IMR-90 (cell line): ENCODE measurements at regions not wholly inside any gene's neighbourhood (a gene's known extent, or its start where the extent isn't known, plus 50 kb on each side); places are given as distances from the start of the nearest gene placed in this dataset.

Experiments
- ATAC-seq: fragments of 200-7000 bp; cut with Tn5 transposase; 2 replicates; pipeline ENCODE4 v1.9.1; 2020; ENCODE audit warnings: low read depth, mild to moderate bottlenecking, moderate library complexity
- BruUV-seq: library from RNA; stranded (reverse); fragments of 400-500 nt; replicated peaks from 2 replicates; lab custom pipeline; 2021; lab: Mats Ljungman, UMichigan
- CTCF ChIA-PET: fragments of 300-600 bp; formaldehyde crosslinking; extraction: SDS; loops from one replicate; lab custom pipeline; 2021; ENCODE audit warnings: antibody characterized with exemption; lab: Yijun Ruan, JAX
- POLR2A ChIA-PET: fragments of 300-600 bp; sonication (Branson Sonifier 250); formaldehyde crosslinking; loops from one replicate; lab custom pipeline; 2022; ENCODE audit warnings: antibody characterized with exemption; ENCODE audit not compliant: unreplicated experiment; lab: Charles Lee
- DNase-seq: peaks from one replicate; pipeline ENCODE4 v3.0.0; 2013
- H2AFZ ChIP-seq: replicated peaks from 2 replicates; pipeline ENCODE3; 2013; ENCODE audit warnings: low read length, mild to moderate bottlenecking; ENCODE audit not compliant: poor library complexity
- H2AK5ac ChIP-seq: 2 replicates; pipeline ENCODE4 v1.6.1; 2013; ENCODE audit warnings: low read depth, low read length, inconsistent platforms
- H2AK9ac ChIP-seq: replicated peaks from 2 replicates; pipeline ENCODE3; 2013; ENCODE audit warnings: mild to moderate bottlenecking, low read depth, low read length, moderate library complexity; ENCODE audit not compliant: poor library complexity
- H2BK120ac ChIP-seq: 2 replicates; pipeline ENCODE4 v1.6.1; 2013; ENCODE audit warnings: low read depth, low read length, inconsistent platforms
- H2BK15ac ChIP-seq: 3 replicates; pipeline ENCODE4 v1.6.1; 2013; ENCODE audit warnings: low read depth, low read length, inconsistent platforms
- H2BK20ac ChIP-seq: 2 replicates; pipeline ENCODE4 v1.6.1; 2013; ENCODE audit warnings: low read depth, mild to moderate bottlenecking, inconsistent platforms, low read length, moderate library complexity
- H2BK5ac ChIP-seq: 2 replicates; pipeline ENCODE4 v1.6.1; 2013; ENCODE audit warnings: mild to moderate bottlenecking, low read depth, low read length, inconsistent platforms; ENCODE audit not compliant: poor library complexity, severe bottlenecking
- H3K14ac ChIP-seq: replicated peaks from 2 replicates; pipeline ENCODE4 v1.6.1; 2013; ENCODE audit warnings: low read depth, low read length, inconsistent platforms
- H3K18ac ChIP-seq: 2 replicates; pipeline ENCODE4 v1.6.1; 2013; ENCODE audit warnings: low read depth, low read length, control low read depth
- H3K23ac ChIP-seq: 2 replicates; pipeline ENCODE4 v1.6.1; 2013; ENCODE audit warnings: low read depth, low read length, inconsistent platforms
- H3K27ac ChIP-seq: 2 replicates; pipeline ENCODE4 v1.5.1; 2013; ENCODE audit warnings: mild to moderate bottlenecking, control low read depth, low read length; ENCODE audit not compliant: insufficient read depth
- H3K27me3 ChIP-seq: 2 replicates; pipeline ENCODE4 v1.6.1; 2013; ENCODE audit warnings: low read length; ENCODE audit not compliant: control insufficient read depth, insufficient read depth
- H3K36me3 ChIP-seq: 2 replicates; pipeline ENCODE4 v1.6.1; 2013; ENCODE audit warnings: low read length, mixed read lengths; ENCODE audit not compliant: control insufficient read depth, insufficient read depth
- H3K4ac ChIP-seq: 2 replicates; pipeline ENCODE4 v1.6.1; 2013; ENCODE audit warnings: low read depth, low read length, inconsistent platforms
- H3K4me1 ChIP-seq: 2 replicates; pipeline ENCODE4 v1.6.1; 2013; ENCODE audit warnings: low read length, mixed read lengths; ENCODE audit not compliant: control insufficient read depth, insufficient read depth
- H3K4me2 ChIP-seq: 2 replicates; pipeline ENCODE4 v1.6.1; 2013; ENCODE audit warnings: low read depth, mild to moderate bottlenecking, control low read depth, low read length, moderate library complexity
- H3K4me3 ChIP-seq: 2 replicates; pipeline ENCODE4 v1.5.1; 2013; ENCODE audit warnings: low read depth, mild to moderate bottlenecking, control low read depth, low read length, moderate library complexity; ENCODE audit not compliant: insufficient read depth
- H3K56ac ChIP-seq: 2 replicates; pipeline ENCODE4 v1.6.1; 2013; ENCODE audit warnings: low read length, inconsistent platforms; ENCODE audit not compliant: insufficient read depth; ENCODE audit errors: extremely low read depth
- H3K79me1 ChIP-seq, 2 experiments: 2 replicates each; pipeline ENCODE4 v1.6.1; 2013; ENCODE audit warnings: low read length in 2 of 2, inconsistent platforms in 1 of 2, low read depth in 1 of 2
- H3K9ac ChIP-seq: 2 replicates; pipeline ENCODE4 v1.6.1; 2013; ENCODE audit warnings: low read depth, low read length, control low read depth
- H3K9me1 ChIP-seq: 2 replicates; pipeline ENCODE4 v1.6.1; 2013; ENCODE audit warnings: low read length, inconsistent platforms; ENCODE audit not compliant: insufficient read depth
- H3K9me3 ChIP-seq: 2 replicates; pipeline ENCODE4 v1.6.1; 2013; ENCODE audit warnings: low read length; ENCODE audit not compliant: control insufficient read depth, insufficient read depth
- H4K20me1 ChIP-seq: 2 replicates; pipeline ENCODE4 v1.6.1; 2013; ENCODE audit warnings: low read length, inconsistent platforms; ENCODE audit not compliant: insufficient read depth
- H4K5ac ChIP-seq: 2 replicates; pipeline ENCODE4 v1.6.1; 2013; ENCODE audit warnings: mild to moderate bottlenecking, low read depth, low read length, control low read depth
- H4K8ac ChIP-seq, 2 experiments: 2 replicates each; pipeline ENCODE4 v1.6.1; 2013; ENCODE audit warnings: low read depth in 2 of 2, low read length in 2 of 2, control low read depth in 1 of 2, inconsistent platforms in 1 of 2
- H4K91ac ChIP-seq: 2 replicates; pipeline ENCODE4 v1.6.1; 2013; ENCODE audit warnings: low read depth, low read length, inconsistent platforms; ENCODE audit not compliant: insufficient read depth
- CHD1 ChIP-seq: IDR thresholded peaks from 2 replicates; pipeline ENCODE4 v1.6.1; 2012; ENCODE audit warnings: low read depth, low read length, improper control_type of control experiment
- MAFK ChIP-seq: IDR thresholded peaks from 2 replicates; pipeline ENCODE4 v1.6.1; 2012; ENCODE audit warnings: low read depth, low read length, improper control_type of control experiment
- WGBS, 2 experiments: methylation state at CpG; one replicate each; pipeline versions ENCODE4 v1.1.5 to v1.1.7; 2013; ENCODE audit warnings: missing lambda C conversion rate in 2 of 2; ENCODE audit not compliant: insufficient read length in 1 of 2; ENCODE audit errors: extremely low coverage in 2 of 2; 5-methylcytosine and 5-hydroxymethylcytosine counted together
- dilution Hi-C: fragments of 300-500 bp; cut with HindIII; formaldehyde crosslinking; loops from one replicate; pipeline ENCODE4 v1.14.3; 2018; ENCODE audit warnings: low sequenced_read_pairs; ENCODE audit not compliant: unreplicated experiment
- in situ Hi-C: fragments of 300-500 bp; cut with MboI; formaldehyde crosslinking; loops from 3 replicates; pipeline ENCODE4 v1.14.3; 2019; ENCODE audit warnings: low sequenced_read_pairs, inconsistent platforms, mixed read lengths
- intact Hi-C: fragments of 100-400 bp; cut with micrococcal nuclease; formaldehyde crosslinking; loops from 2 replicates; pipeline ENCODE4 v1.10.0; 2022

GRCh38 chr2:71895320-71896161, 252.1 kb downstream of the CYP26B1 start:
- CTCF ChIA-PET = no interaction called here
- H3K79me1 ChIP-seq = no peaks in the 10 kb centered on the region
- no peak overlapping the region for H2BK15ac ChIP-seq
- no peaks in the 10 kb centered on the region for H4K20me1 ChIP-seq
- dilution Hi-C loops = no loop called here
- in situ Hi-C loops = no loop called here
- H3K4ac ChIP-seq = no peak overlapping the region
- DNase-seq = no peak
- H2BK20ac ChIP-seq = no peak overlapping the region
- H3K36me3 ChIP-seq = no peaks in the 10 kb centered on the region
- POLR2A ChIA-PET = no interaction called here
- H3K4me1 ChIP-seq = no peaks in the 10 kb centered on the region
- no peak overlapping the region for H2AK9ac ChIP-seq
- no peak overlapping the region for H2BK5ac ChIP-seq
- H4K91ac ChIP-seq = no peak overlapping the region
- H2AFZ ChIP-seq = no peak overlapping the region
- no peak overlapping the region for H3K56ac ChIP-seq
- no peak overlapping the region for H3K27ac ChIP-seq
- TF ChIP-seq CHD1 (no peak), MAFK (no peak)
- WGBS, 2 experiments = 89% methylated on average over 4 of the region's 10 CpGs; no CpG with 5 or more reads in 1 of the 2 experiments
- no peak overlapping the region for H3K23ac ChIP-seq
- no TSS peak for BruUV-seq
- H3K4me3 ChIP-seq = no peak overlapping the region
- intact Hi-C loops = no loop called here
- no peak overlapping the region for H3K18ac ChIP-seq
- H3K27me3 ChIP-seq = peaks cover 57% of the 10 kb centered on the region
- no peak overlapping the region for H4K8ac ChIP-seq
- ATAC-seq = no peak
- H3K9ac ChIP-seq = no peak overlapping the region
- H3K9me1 ChIP-seq = no peaks in the 10 kb centered on the region
- no peak overlapping the region for H4K5ac ChIP-seq
- peaks cover 2% of the 10 kb centered on the region; the same call in 1 of the 2 replicates for H3K9me3 ChIP-seq
- H2AK5ac ChIP-seq = no peak overlapping the region
- H3K14ac ChIP-seq = no peak overlapping the region
- no peak overlapping the region for H2BK120ac ChIP-seq
- H3K4me2 ChIP-seq = no peak overlapping the region
